COLO829 (cell line): ENCODE measurements at regions not wholly inside any gene's neighbourhood (a gene's known extent, or its start where the extent isn't known, plus 50 kb on each side); places are given as distances from the start of the nearest gene placed in this dataset.

Experiments used
- DNase-seq: peaks from one replicate; pipeline ENCODE4 v3.0.0; 2012; ENCODE audit warnings: low spot score

- no peak for DNase-seq
Observed at GRCh38 chr1:55484173-55484572, 269.0 kb upstream of the USP24 start.

- no peak for DNase-seq
Observed at GRCh38 chr1:55483523-55483922, 268.4 kb upstream of the USP24 start.

GRCh38 chr1:55481634-55482033 lies 266.5 kb upstream of the USP24 start:
- peak; percentile 30 for DNase-seq

GRCh38 chr1:55480029-55480795 lies 265.0 kb upstream of the USP24 start:
- no peak for DNase-seq

GRCh38 chr1:55478742-55479141 lies 263.6 kb upstream of the USP24 start:
- peak; percentile 54 for DNase-seq

- DNase-seq, result no peak
Observed at GRCh38 chr1:55477953-55478352, 262.8 kb upstream of the USP24 start.

- no peak for DNase-seq
Observed at GRCh38 chr1:55476445-55477015, 261.4 kb upstream of the USP24 start.

GRCh38 chr1:55474168-55474786 lies 259.1 kb upstream of the USP24 start:
- no peak for DNase-seq

- DNase-seq, result no peak
Observed at GRCh38 chr1:55473661-55474060, 258.5 kb upstream of the USP24 start.

GRCh38 chr1:55472784-55473183 lies 257.6 kb upstream of the USP24 start:
- DNase-seq, result no peak

GRCh38 chr1:55472115-55472514 lies 257.0 kb upstream of the USP24 start:
- no peak for DNase-seq

- no peak for DNase-seq
Observed at GRCh38 chr1:55468142-55468795, 253.1 kb upstream of the USP24 start.

- DNase-seq, result no peak
Observed at GRCh38 chr1:55466921-55467320, 251.8 kb upstream of the USP24 start.

- DNase-seq, result no peak
Observed at GRCh38 chr1:55466373-55466772, 251.2 kb upstream of the USP24 start.

GRCh38 chr1:55464550-55464949 lies 249.4 kb upstream of the USP24 start:
- DNase-seq, result no peak

GRCh38 chr1:55463814-55464475 lies 248.8 kb upstream of the USP24 start:
- no peak for DNase-seq

- DNase-seq, result no peak
Observed at GRCh38 chr1:55457874-55458273, 242.7 kb upstream of the USP24 start.

GRCh38 chr1:55456971-55457370 lies 241.8 kb upstream of the USP24 start:
- no peak for DNase-seq

- DNase-seq, result no peak
Observed at GRCh38 chr1:55448261-55448660, 233.1 kb upstream of the USP24 start.

- no peak for DNase-seq
Observed at GRCh38 chr1:55447488-55447887, 232.3 kb upstream of the USP24 start.

- DNase-seq, result no peak
Observed at GRCh38 chr1:55446351-55446750, 231.2 kb upstream of the USP24 start.

GRCh38 chr1:55445416-55445815 lies 230.3 kb upstream of the USP24 start:
- DNase-seq, result no peak
